ENCODE measurements at regions not wholly inside any gene's neighbourhood (a gene's known extent, or its start where the extent isn't known, plus 50 kb on each side); places are given as distances from the start of the nearest gene placed in this dataset.
"Not testable (repeated sequence)": the region's sequence is repeated elsewhere in the genome, so short reads cannot be mapped to it uniquely, and the experiment has no call there.

GRCh38 chr7:145812218-145812617, 304.4 kb upstream of the CNTNAP2 start:
- Mint-ChIP-seq H3K4me1 (ENCODE audit: low read depth, unreplicated experiment) (no peaks in the 10 kb centered on the region), H3K27ac (ENCODE audit: unreplicated experiment) (no peak overlapping the region), H3K27me3 (ENCODE audit: unreplicated experiment) (no peaks in the 10 kb centered on the region), H3K4me3 (ENCODE audit: unreplicated experiment) (no peak overlapping the region), H3K9me3 (ENCODE audit: unreplicated experiment) (no peaks in the 10 kb centered on the region), H3K36me3 (ENCODE audit: unreplicated experiment) (no peaks in the 10 kb centered on the region)
- no peak for DNase-seq
- TF ChIP-seq CTCF (IDR thresholded peaks at IDR 0.05; ENCODE audit: partially characterized antibody, unreplicated experiment): no peak

- not testable (repeated sequence) for H3K36me3 Mint-ChIP-seq (ENCODE audit: unreplicated experiment); DNase-seq; H3K4me3 Mint-ChIP-seq (ENCODE audit: unreplicated experiment); H3K27me3 Mint-ChIP-seq (ENCODE audit: unreplicated experiment); H3K4me1 Mint-ChIP-seq (ENCODE audit: low read depth, unreplicated experiment); H3K27ac Mint-ChIP-seq (ENCODE audit: unreplicated experiment); H3K9me3 Mint-ChIP-seq (ENCODE audit: unreplicated experiment)
Observed at GRCh38 chr7:145805496-145805895, 311.1 kb upstream of the CNTNAP2 start.

GRCh38 chr7:145797507-145797906, 319.1 kb upstream of the CNTNAP2 start:
- no peak for TF ChIP-seq CTCF (IDR thresholded peaks at IDR 0.05; ENCODE audit: partially characterized antibody, unreplicated experiment)
- DNase-seq: no peak
- Mint-ChIP-seq H3K4me3 (ENCODE audit: unreplicated experiment) (no peak overlapping the region), H3K4me1 (ENCODE audit: low read depth, unreplicated experiment) (no peaks in the 10 kb centered on the region), H3K27me3 (ENCODE audit: unreplicated experiment) (no peaks in the 10 kb centered on the region), H3K27ac (ENCODE audit: unreplicated experiment) (no peak overlapping the region), H3K36me3 (ENCODE audit: unreplicated experiment) (no peaks in the 10 kb centered on the region), H3K9me3 (ENCODE audit: unreplicated experiment) (no peaks in the 10 kb centered on the region)

GRCh38 chr7:145795132-145795531, 321.5 kb upstream of the CNTNAP2 start:
- Mint-ChIP-seq H3K4me1 (ENCODE audit: low read depth, unreplicated experiment) (no peaks in the 10 kb centered on the region), H3K36me3 (ENCODE audit: unreplicated experiment) (no peaks in the 10 kb centered on the region), H3K27ac (ENCODE audit: unreplicated experiment) (no peak overlapping the region), H3K27me3 (ENCODE audit: unreplicated experiment) (no peaks in the 10 kb centered on the region), H3K9me3 (ENCODE audit: unreplicated experiment) (no peaks in the 10 kb centered on the region), H3K4me3 (ENCODE audit: unreplicated experiment) (no peak overlapping the region)
- no peak for DNase-seq
- no peak for TF ChIP-seq CTCF (IDR thresholded peaks at IDR 0.05; ENCODE audit: partially characterized antibody, unreplicated experiment)

- no peak overlapping the region for H3K27ac Mint-ChIP-seq (ENCODE audit: unreplicated experiment)
- H3K4me1 Mint-ChIP-seq (ENCODE audit: low read depth, unreplicated experiment): no peaks in the 10 kb centered on the region
- no peak for DNase-seq
- H3K4me3 Mint-ChIP-seq (ENCODE audit: unreplicated experiment): no peak overlapping the region
- H3K36me3 Mint-ChIP-seq (ENCODE audit: unreplicated experiment): no peaks in the 10 kb centered on the region
- no peaks in the 10 kb centered on the region for H3K9me3 Mint-ChIP-seq (ENCODE audit: unreplicated experiment)
- H3K27me3 Mint-ChIP-seq (ENCODE audit: unreplicated experiment): no peaks in the 10 kb centered on the region
- TF ChIP-seq CTCF (IDR thresholded peaks at IDR 0.05; ENCODE audit: partially characterized antibody, unreplicated experiment): no peak
Observed at GRCh38 chr7:145784809-145785780, 331.5 kb upstream of the CNTNAP2 start.

GRCh38 chr7:145781388-145781787, 335.2 kb upstream of the CNTNAP2 start:
- H3K4me1 Mint-ChIP-seq (ENCODE audit: low read depth, unreplicated experiment); H3K4me3 Mint-ChIP-seq (ENCODE audit: unreplicated experiment); H3K36me3 Mint-ChIP-seq (ENCODE audit: unreplicated experiment); H3K27ac Mint-ChIP-seq (ENCODE audit: unreplicated experiment); DNase-seq; H3K9me3 Mint-ChIP-seq (ENCODE audit: unreplicated experiment); H3K27me3 Mint-ChIP-seq (ENCODE audit: unreplicated experiment): not testable (repeated sequence)
